ENCODE measurements at regions not wholly inside any gene's neighbourhood (a gene's known extent, or its start where the extent isn't known, plus 50 kb on each side); places are given as distances from the start of the nearest gene placed in this dataset.

GRCh38 chr14:50001151-50001998 is 108.5 kb downstream of the ARF6 start:
- TF ChIP-seq POLR2AphosphoS5 (IDR thresholded peaks at IDR 0.05; ENCODE audit: low read depth, low read length), result peak; percentile 62
- TF ChIP-seq POLR2A (IDR thresholded peaks at IDR 0.05; ENCODE audit: low read depth, low read length), result peak; percentile 71
